ENCODE measurements at regions not wholly inside any gene's neighbourhood (a gene's known extent, or its start where the extent isn't known, plus 50 kb on each side); places are given as distances from the start of the nearest gene placed in this dataset.

- Mint-ChIP-seq H3K27ac (no peak overlapping the region), H3K4me3 (no peak overlapping the region), H3K27me3 (no peaks in the 10 kb centered on the region), H3K36me3 (ENCODE audit: low read depth) (no peaks in the 10 kb centered on the region), H3K4me1 (ENCODE audit: low read depth) (no peaks in the 10 kb centered on the region), H3K9me3 (no peaks in the 10 kb centered on the region)
- Histone ChIP-seq H3K27me3 (ENCODE audit: control insufficient read depth in 1 of 2, insufficient read depth in 2 of 2, low read length in 2 of 2) (no peaks in the 10 kb centered on the region), H3K9me3 (ENCODE audit: control insufficient read depth in 1 of 2, insufficient read depth in 1 of 2, low read length in 2 of 2) (no peaks in the 10 kb centered on the region), H3K36me3 (ENCODE audit: insufficient read depth, low read length) (no peaks in the 10 kb centered on the region), H3K27ac (ENCODE audit: low read depth in 1 of 2, low read length in 2 of 2) (no peak overlapping the region), H3K4me3 (ENCODE audit: low read length) (no peak overlapping the region), H3K4me1 (ENCODE audit: insufficient read depth, low read length) (no peaks in the 10 kb centered on the region)
- POLR2A ChIA-PET, result no interaction called here
- intact Hi-C loops (cut with DNase I, micrococcal nuclease), result no loop called here
- DNase-seq, result no peak
- no peak for TF ChIP-seq CTCF (IDR thresholded peaks at IDR 0.05)
- CTCF ChIA-PET, result no interaction called here
- no peak for ATAC-seq (ENCODE audit: poor library complexity)
These were observed 510.4 kb upstream of the RGMB start for GRCh38 chr5:98263084-98263483.

GRCh38 chr5:98268162-98268860 is 505.2 kb upstream of the RGMB start:
- Histone ChIP-seq H3K4me1 (ENCODE audit: insufficient read depth, low read length) (no peaks in the 10 kb centered on the region), H3K27me3 (ENCODE audit: control insufficient read depth in 1 of 2, insufficient read depth in 2 of 2, low read length in 2 of 2) (no peaks in the 10 kb centered on the region), H3K9me3 (ENCODE audit: control insufficient read depth in 1 of 2, insufficient read depth in 1 of 2, low read length in 2 of 2) (no peaks in the 10 kb centered on the region), H3K27ac (ENCODE audit: low read depth in 1 of 2, low read length in 2 of 2) (no peak overlapping the region), H3K36me3 (ENCODE audit: insufficient read depth, low read length) (no peaks in the 10 kb centered on the region), H3K4me3 (ENCODE audit: low read length) (no peak overlapping the region)
- ATAC-seq (ENCODE audit: poor library complexity), result no peak
- no peak for TF ChIP-seq CTCF (IDR thresholded peaks at IDR 0.05)
- no peaks in the 10 kb centered on the region for H3K9me3 Mint-ChIP-seq
- ChIA-PET CTCF (no interaction called here), POLR2A (no interaction called here)
- no peak overlapping the region for H3K27ac Mint-ChIP-seq
- H3K36me3 Mint-ChIP-seq (ENCODE audit: low read depth), result no peaks in the 10 kb centered on the region
- intact Hi-C loops (cut with DNase I, micrococcal nuclease), result no loop called here
- H3K4me1 Mint-ChIP-seq (ENCODE audit: low read depth), result no peaks in the 10 kb centered on the region
- no peak overlapping the region for H3K4me3 Mint-ChIP-seq
- no peaks in the 10 kb centered on the region for H3K27me3 Mint-ChIP-seq
- DNase-seq, result no peak

GRCh38 chr5:98275980-98276379 is 497.5 kb upstream of the RGMB start:
- H3K27me3 ChIP-seq (ENCODE audit: control insufficient read depth in 1 of 2, insufficient read depth in 2 of 2, low read length in 2 of 2), result no peaks in the 10 kb centered on the region
- no peak for ATAC-seq (ENCODE audit: poor library complexity)
- H3K27ac Mint-ChIP-seq, result no peak overlapping the region
- no peak overlapping the region for H3K27ac ChIP-seq (ENCODE audit: low read depth in 1 of 2, low read length in 2 of 2)
- no peak for TF ChIP-seq CTCF (IDR thresholded peaks at IDR 0.05)
- peaks cover 0 to 3% of the 10 kb centered on the region in 2 experiments for H3K9me3 ChIP-seq (ENCODE audit: control insufficient read depth in 1 of 2, insufficient read depth in 1 of 2, low read length in 2 of 2)
- intact Hi-C loops (cut with DNase I, micrococcal nuclease), result no loop called here
- no peak overlapping the region for H3K4me3 Mint-ChIP-seq
- no peaks in the 10 kb centered on the region for H3K4me1 Mint-ChIP-seq (ENCODE audit: low read depth)
- H3K9me3 Mint-ChIP-seq, result no peaks in the 10 kb centered on the region
- ChIA-PET CTCF (no interaction called here), POLR2A (no interaction called here)
- H3K36me3 Mint-ChIP-seq (ENCODE audit: low read depth), result no peaks in the 10 kb centered on the region
- H3K27me3 Mint-ChIP-seq, result no peaks in the 10 kb centered on the region
- H3K4me1 ChIP-seq (ENCODE audit: insufficient read depth, low read length), result no peaks in the 10 kb centered on the region
- H3K36me3 ChIP-seq (ENCODE audit: insufficient read depth, low read length), result no peaks in the 10 kb centered on the region
- DNase-seq, result no peak
- no peak overlapping the region for H3K4me3 ChIP-seq (ENCODE audit: low read length)
